ENCODE measurements at regions not wholly inside any gene's neighbourhood (a gene's known extent, or its start where the extent isn't known, plus 50 kb on each side); places are given as distances from the start of the nearest gene placed in this dataset.

GRCh38 chr14:22213120-22213519 lies 375.9 kb downstream of the DAD1 start:
- POLR2A ChIA-PET = no interaction called here
- RAD21 ChIA-PET (ENCODE audit: low non-redundant PET in 1 of 2, low total read pairs in 2 of 2, uncharacterized antibody in 2 of 2, unreplicated experiment in 2 of 2) = no interaction called here
- Histone ChIP-seq H3K79me2 (ENCODE audit: insufficient read depth, low read length) (no peaks in the 10 kb centered on the region), H2AFZ (ENCODE audit: low read depth, low read length, poor library complexity, severe bottlenecking) (no peak overlapping the region), H3K9me3 (ENCODE audit: control insufficient read depth in 1 of 2, insufficient read depth in 1 of 2, low read depth in 1 of 2, low read length in 2 of 2) (no peaks in the 10 kb centered on the region), H3K4me3 (replicated peaks in 1 of 2; ENCODE audit: low read depth in 1 of 2, low read length in 2 of 2) (no peak overlapping the region), H4K20me1 (ENCODE audit: insufficient read depth) (no peaks in the 10 kb centered on the region; the same call in 1 of the 2 replicates), H3K27me3 (ENCODE audit: insufficient read depth, low read length) (peaks cover 15% of the 10 kb centered on the region; the same call in 1 of the 2 replicates), H3K4me2 (ENCODE audit: low read length) (no peak overlapping the region), H3K4me1 (ENCODE audit: control insufficient read depth in 1 of 2, insufficient read depth in 2 of 2, low read length in 2 of 2) (no peaks in the 10 kb centered on the region), H3K9me2 (ENCODE audit: insufficient read depth) (no peaks in the 10 kb centered on the region), H3K36me3 (ENCODE audit: control insufficient read depth in 1 of 2, insufficient read depth in 2 of 2, low read length in 2 of 2) (no peaks in the 10 kb centered on the region), H3K9ac (ENCODE audit: low read length) (no peak overlapping the region), H3K27ac (ENCODE audit: low read depth, low read length) (no peak overlapping the region)
- intact Hi-C loops (cut with micrococcal nuclease) = no loop called here
- ATAC-seq = no peak
- no peak for DNase-seq (ENCODE audit: low read depth, low spot score)
- TF ChIP-seq YY1 (IDR thresholded peaks at IDR 0.05; ENCODE audit: extremely low read depth, insufficient replicate concordance, low read depth, low read length) (no peak), TCF7L2 (IDR thresholded peaks at IDR 0.05; ENCODE audit: borderline replicate concordance, extremely low read depth, insufficient read depth, insufficient read length) (no peak), EGR1 (IDR thresholded peaks at IDR 0.05; ENCODE audit: low read depth) (no peak), POLR2AphosphoS5 (IDR thresholded peaks at IDR 0.05; ENCODE audit: low read depth, low read length) (no peak), RAD21 (IDR thresholded peaks at IDR 0.05; ENCODE audit: low read depth) (no peak), EZH2 (IDR thresholded peaks at IDR 0.05) (no peak), EZH2phosphoT487 (IDR thresholded peaks at IDR 0.05; ENCODE audit: borderline replicate concordance) (no peak), CBX3 (IDR thresholded peaks at IDR 0.05; ENCODE audit: low read depth) (no peak), JUND (IDR thresholded peaks at IDR 0.05) (no peak), SIN3A (IDR thresholded peaks at IDR 0.05; ENCODE audit: low read depth) (no peak), ZFX (IDR thresholded peaks at IDR 0.05) (no peak), SRF (IDR thresholded peaks at IDR 0.05; ENCODE audit: low read depth) (no peak), FOSL1 (IDR thresholded peaks at IDR 0.05; ENCODE audit: low read depth) (no peak), POLR2A (IDR thresholded peaks at IDR 0.05; ENCODE audit: borderline replicate concordance, extremely low read depth, insufficient read depth, insufficient read length) (no peak), CTCF (IDR thresholded peaks at IDR 0.05 in 2 of 3, conservative IDR thresholded peaks at IDR 0.05 in 1 of 3; ENCODE audit: borderline replicate concordance in 1 of 3, insufficient read depth in 1 of 3, low read depth in 2 of 3, low read length in 2 of 3) (no peak)
- TF ChIP-seq, protein P1, sequence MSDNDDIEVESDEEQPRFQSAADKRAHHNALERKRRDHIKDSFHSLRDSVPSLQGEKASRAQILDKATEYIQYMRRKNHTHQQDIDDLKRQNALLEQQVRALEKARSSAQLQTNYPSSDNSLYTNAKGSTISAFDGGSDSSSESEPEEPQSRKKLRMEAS (IDR thresholded peaks at IDR 0.05) = no peak
- TF ChIP-seq, protein P2, sequence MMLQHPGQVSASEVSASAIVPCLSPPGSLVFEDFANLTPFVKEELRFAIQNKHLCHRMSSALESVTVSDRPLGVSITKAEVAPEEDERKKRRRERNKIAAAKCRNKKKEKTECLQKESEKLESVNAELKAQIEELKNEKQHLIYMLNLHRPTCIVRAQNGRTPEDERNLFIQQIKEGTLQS (IDR thresholded peaks at IDR 0.05) = no peak
- BruUV-seq (replicated peaks) = no TSS peak
- CTCF ChIA-PET = interaction anchor here (1.7 kb wide), 1 partner anchor 12 kb away, joined by 8 read pairs; no protein-coding TSS in a partner anchor
